ENCODE measurements at regions not wholly inside any gene's neighbourhood (a gene's known extent, or its start where the extent isn't known, plus 50 kb on each side); places are given as distances from the start of the nearest gene placed in this dataset.
A peak's percentile ranks its signal among the peaks of the same experiment; 100 is the strongest.

DNA sequence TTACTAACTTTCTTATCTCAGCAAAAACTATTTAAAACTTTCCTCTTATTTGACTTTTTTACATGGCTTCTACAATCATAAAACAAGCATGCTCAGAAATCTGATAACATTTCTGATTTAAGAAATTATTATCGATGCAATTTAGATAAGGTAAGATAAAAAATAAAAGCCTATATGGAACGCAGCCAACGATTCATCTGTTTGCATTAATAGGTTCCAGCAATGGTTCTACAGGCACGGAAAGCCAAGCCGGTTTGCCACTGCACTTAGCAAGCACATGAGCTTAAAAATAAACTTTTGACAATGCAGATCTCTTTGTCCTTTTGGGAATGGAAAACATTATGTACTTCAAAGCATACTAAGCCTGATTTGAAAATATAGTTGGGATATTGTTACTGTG is 77.5 kb upstream of the KCNK2 start:
- H3K4me3 ChIP-seq, result peak overlapping the region; percentile 33
- peak in 1 of 4 donors; percentile 58 for ATAC-seq

GRCh38 chr1:215005656-215006345 is 76.7 kb upstream of the KCNK2 start:
- H3K27me3 ChIP-seq (ENCODE audit: insufficient read depth in 3 of 3, low read length in 2 of 3), result no peaks in the 10 kb centered on the region
- intact Hi-C loops (cut with DNase I), result no loop called here
- H3K4me1 ChIP-seq, result no peaks in the 10 kb centered on the region
- H3K9me3 ChIP-seq, result no peaks in the 10 kb centered on the region
- 30 to 33% (median 30%) methylated on average over 9 of the region's 9 CpGs for WGBS, 3 donors
- H3K36me3 ChIP-seq (ENCODE audit: insufficient read depth in 1 of 2, low read depth in 1 of 2), result no peaks in the 10 kb centered on the region
- ATAC-seq, result peak in 1 of 4 donors; percentile 24
- H3K4me3 ChIP-seq, result peak overlapping the region; percentile 33
- no peak overlapping the region for H3K27ac ChIP-seq
- no peak for DNase-seq
- TF ChIP-seq CTCF (IDR thresholded peaks at IDR 0.05), result no peak

More for the DNA sequence above, 77.5 kb upstream of the KCNK2 start:
- no peak overlapping the region for H3K27ac ChIP-seq
- H3K9me3 ChIP-seq, result no peaks in the 10 kb centered on the region
- TF ChIP-seq CTCF (IDR thresholded peaks at IDR 0.05), result no peak
- WGBS, 3 donors, result 9 to 15% (median 14%) methylated on average over 5 of the region's 5 CpGs
- intact Hi-C loops (cut with DNase I), result no loop called here
- no peaks in the 10 kb centered on the region for H3K4me1 ChIP-seq
- no peaks in the 10 kb centered on the region for H3K36me3 ChIP-seq (ENCODE audit: insufficient read depth in 1 of 2, low read depth in 1 of 2)
- no peaks in the 10 kb centered on the region for H3K27me3 ChIP-seq (ENCODE audit: insufficient read depth in 3 of 3, low read length in 2 of 3)
- DNase-seq, result no peak

- no peaks in the 10 kb centered on the region for H3K27me3 ChIP-seq (ENCODE audit: insufficient read depth in 3 of 3, low read length in 2 of 3)
- ATAC-seq (no peak), DNase-seq (no peak)
- no peaks in the 10 kb centered on the region for H3K9me3 ChIP-seq
- H3K27ac ChIP-seq, result no peak overlapping the region
- TF ChIP-seq CTCF (IDR thresholded peaks at IDR 0.05), result no peak
- H3K4me3 ChIP-seq, result no peak overlapping the region
- no peaks in the 10 kb centered on the region for H3K36me3 ChIP-seq (ENCODE audit: insufficient read depth in 1 of 2, low read depth in 1 of 2)
- intact Hi-C loops (cut with DNase I), result no loop called here
- no peaks in the 10 kb centered on the region for H3K4me1 ChIP-seq
Observed at GRCh38 chr1:215007880-215008279, 74.7 kb upstream of the KCNK2 start.

- no peaks in the 10 kb centered on the region for H3K36me3 ChIP-seq (ENCODE audit: insufficient read depth in 1 of 2, low read depth in 1 of 2)
- no peaks in the 10 kb centered on the region for H3K27me3 ChIP-seq (ENCODE audit: insufficient read depth in 3 of 3, low read length in 2 of 3)
- no peak for DNase-seq
- ATAC-seq, result no peak
- WGBS, 3 donors, result 56 to 75% (median 62%) methylated on average over 3 of the region's 3 CpGs
- intact Hi-C loops (cut with DNase I), result no loop called here
- H3K9me3 ChIP-seq, result no peaks in the 10 kb centered on the region
- H3K4me1 ChIP-seq, result no peaks in the 10 kb centered on the region
- no peak overlapping the region for H3K27ac ChIP-seq
- TF ChIP-seq CTCF (IDR thresholded peaks at IDR 0.05), result no peak
- no peak overlapping the region for H3K4me3 ChIP-seq
Observed at GRCh38 chr1:215018555-215018954, 64.0 kb upstream of the KCNK2 start.

- TF ChIP-seq CTCF (IDR thresholded peaks at IDR 0.05), result no peak
- 6 to 60% (median 24%) methylated on average over 1 of the region's 1 CpG for WGBS, 3 donors
- no peak for ATAC-seq
- no peaks in the 10 kb centered on the region for H3K27me3 ChIP-seq (ENCODE audit: insufficient read depth in 3 of 3, low read length in 2 of 3)
- intact Hi-C loops (cut with DNase I), result no loop called here
- H3K9me3 ChIP-seq, result no peaks in the 10 kb centered on the region
- H3K4me1 ChIP-seq, result no peaks in the 10 kb centered on the region
- DNase-seq, result no peak
- no peak overlapping the region for H3K27ac ChIP-seq
- H3K4me3 ChIP-seq, result no peak overlapping the region
- H3K36me3 ChIP-seq (ENCODE audit: insufficient read depth in 1 of 2, low read depth in 1 of 2), result no peaks in the 10 kb centered on the region
Observed at GRCh38 chr1:215022204-215022603, 60.3 kb upstream of the KCNK2 start.

Measured in psoas muscle (tissue), 7 donors.